Middle frontal gyrus (tissue), 1 donor: ENCODE measurements at regions not wholly inside any gene's neighbourhood (a gene's known extent, or its start where the extent isn't known, plus 50 kb on each side); places are given as distances from the start of the nearest gene placed in this dataset.

Source experiments
- DNase-seq: peaks from one replicate; pipeline ENCODE4 v3.0.0-alpha.2; 2015; ENCODE audit warnings: low spot score; ENCODE audit errors: extremely low spot score

DNA sequence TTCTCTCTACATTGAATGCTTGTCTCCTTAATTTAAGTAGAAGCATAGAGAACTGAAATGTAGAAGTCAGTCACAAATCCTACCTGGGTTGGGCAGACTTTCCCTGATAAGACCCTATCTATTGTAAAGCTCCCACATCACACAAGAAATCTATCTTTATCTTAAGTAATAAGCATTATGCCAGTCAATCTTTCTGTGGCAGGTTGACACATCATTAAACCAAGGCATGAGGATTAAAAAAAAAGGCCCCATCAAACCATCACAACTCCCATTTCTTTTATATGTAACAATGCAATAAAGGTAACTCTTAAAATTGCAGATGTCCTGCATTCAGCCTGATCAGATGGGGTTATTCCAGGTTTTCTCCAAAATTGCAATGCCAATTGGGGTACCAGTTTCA lies 311.8 kb downstream of the TOX3 start:
- DNase-seq, result no peak

DNA sequence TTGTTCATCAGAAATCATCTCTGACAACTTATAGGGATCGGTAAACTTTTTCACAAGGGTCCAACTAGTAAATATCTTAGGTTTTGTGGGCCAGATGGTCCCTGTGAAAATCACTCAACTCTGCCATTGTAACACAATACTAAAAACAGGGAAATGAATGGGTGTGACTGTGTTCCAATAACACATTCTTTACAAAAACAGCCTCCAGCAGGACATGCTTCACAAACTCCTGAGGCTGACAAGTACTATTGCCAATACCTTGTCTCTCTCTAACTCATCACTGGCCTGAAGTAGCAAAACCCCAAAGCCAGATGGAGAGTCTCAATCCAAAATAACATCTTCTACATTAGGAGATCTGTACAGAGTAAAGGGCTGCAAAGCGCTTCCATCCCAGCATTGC lies 312.3 kb downstream of the TOX3 start:
- DNase-seq, result no peak

DNA sequence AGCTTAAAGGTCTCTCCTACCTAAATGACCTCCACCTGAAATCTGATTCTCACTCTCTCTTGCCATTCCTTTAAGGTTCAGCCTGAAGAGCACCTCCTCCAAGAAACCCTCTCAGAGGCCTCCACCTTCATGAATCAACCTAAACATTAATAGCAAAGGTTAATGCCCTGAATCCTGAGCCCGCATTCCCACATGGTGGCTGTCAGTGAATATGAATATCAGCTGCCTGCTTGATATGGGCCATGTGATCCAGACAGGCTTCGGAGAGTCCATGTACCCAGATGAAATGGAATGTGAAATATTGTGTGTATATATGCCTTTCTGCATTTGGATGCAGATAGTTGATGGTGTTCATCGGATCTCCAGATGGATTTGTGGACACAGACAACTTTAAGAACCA lies 317.5 kb downstream of the TOX3 start:
- DNase-seq, result no peak

DNA sequence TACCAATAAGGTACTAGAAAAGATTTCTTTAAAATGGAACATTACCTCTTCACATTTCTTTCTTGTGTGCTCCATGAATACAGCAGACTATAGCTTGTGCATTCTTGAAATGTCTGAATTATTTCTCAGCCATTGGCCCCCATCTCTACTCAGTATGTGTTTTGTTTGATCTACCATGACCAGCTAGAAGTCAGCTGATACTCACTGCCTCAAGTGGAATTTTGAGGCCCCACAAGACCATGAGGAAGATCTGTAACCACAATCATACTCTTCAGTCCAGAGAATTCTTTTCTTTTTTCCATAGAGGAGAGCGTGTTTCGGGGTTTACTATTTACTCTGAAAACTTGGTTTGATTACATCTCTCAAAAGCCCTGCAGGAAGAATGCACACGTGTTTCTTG lies 319.1 kb downstream of the TOX3 start:
- no peak for DNase-seq

DNA sequence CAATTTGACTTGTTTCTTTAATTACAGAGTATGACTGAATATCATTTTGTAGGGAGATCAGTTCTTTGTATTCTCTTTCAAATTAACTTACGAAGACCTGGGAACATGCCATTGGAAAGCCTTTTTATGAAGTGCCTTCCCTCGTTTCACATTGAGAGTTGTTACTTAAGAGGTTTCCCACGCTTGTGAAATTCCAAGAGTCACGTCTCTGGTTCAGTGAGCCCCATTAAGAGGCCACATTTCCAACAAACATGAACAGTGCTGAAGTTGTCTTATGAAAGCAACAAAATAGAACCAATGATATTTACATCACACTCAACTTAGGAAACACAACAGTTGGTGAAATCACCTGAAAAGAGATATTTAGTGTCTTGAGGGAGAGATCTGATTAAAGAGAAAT lies 334.1 kb downstream of the TOX3 start:
- DNase-seq, result no peak

DNA sequence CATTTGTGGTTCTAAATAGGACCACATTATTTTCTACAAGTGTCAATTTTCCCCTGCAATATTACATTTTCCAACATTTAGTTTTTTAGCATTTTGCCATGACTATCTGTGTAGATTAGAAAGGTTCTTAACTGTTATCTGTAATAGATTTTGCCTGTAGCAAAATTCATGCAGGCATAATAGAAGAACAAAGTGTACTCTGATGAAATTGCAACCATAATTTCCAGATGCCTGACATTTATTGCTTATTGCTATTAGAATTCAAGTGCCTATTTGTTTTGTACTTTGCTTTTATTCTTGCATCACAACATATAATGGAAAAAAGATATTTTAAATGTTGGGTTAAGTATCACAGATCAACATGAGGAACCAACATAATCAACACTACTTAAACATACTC lies 337.7 kb downstream of the TOX3 start:
- DNase-seq, result no peak

DNA sequence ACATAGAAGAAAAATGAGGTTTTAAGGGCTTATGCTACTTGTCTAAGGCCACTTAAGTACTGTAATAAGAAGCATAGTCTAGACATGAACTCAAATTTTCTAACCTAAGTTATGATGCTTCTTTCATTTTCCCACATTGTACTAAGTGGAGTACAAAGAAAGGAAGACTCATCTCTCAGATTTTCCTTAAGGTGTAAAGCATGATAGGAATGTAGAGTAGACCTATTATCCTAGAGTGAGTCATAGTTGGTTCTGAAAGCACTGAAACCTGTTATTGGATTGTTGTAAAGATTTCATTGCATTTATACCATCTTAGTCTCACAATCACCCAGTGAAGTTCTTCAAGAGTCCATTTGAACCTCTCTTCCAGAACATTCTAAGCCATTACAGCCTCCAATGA lies 343.8 kb downstream of the TOX3 start:
- no peak for DNase-seq

DNA sequence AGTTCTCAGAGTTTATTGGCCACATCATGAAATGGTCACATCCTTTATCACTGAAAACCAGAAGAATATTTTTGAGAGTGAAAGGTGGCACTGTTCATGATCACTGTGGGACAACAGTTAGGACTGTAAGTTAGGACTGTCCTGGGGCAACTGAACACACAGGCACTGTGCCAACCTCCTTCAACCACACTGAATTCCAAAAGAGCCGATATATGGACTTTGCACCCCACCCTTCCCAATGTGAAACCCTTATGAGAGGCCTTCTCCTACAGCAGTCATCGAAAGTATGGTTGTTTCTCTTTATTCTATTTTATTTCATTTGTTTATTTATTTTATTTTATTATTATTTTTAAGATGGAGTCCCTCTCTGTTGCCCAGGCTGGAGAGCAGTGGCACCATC lies 353.5 kb downstream of the TOX3 start:
- DNase-seq, result no peak

DNA sequence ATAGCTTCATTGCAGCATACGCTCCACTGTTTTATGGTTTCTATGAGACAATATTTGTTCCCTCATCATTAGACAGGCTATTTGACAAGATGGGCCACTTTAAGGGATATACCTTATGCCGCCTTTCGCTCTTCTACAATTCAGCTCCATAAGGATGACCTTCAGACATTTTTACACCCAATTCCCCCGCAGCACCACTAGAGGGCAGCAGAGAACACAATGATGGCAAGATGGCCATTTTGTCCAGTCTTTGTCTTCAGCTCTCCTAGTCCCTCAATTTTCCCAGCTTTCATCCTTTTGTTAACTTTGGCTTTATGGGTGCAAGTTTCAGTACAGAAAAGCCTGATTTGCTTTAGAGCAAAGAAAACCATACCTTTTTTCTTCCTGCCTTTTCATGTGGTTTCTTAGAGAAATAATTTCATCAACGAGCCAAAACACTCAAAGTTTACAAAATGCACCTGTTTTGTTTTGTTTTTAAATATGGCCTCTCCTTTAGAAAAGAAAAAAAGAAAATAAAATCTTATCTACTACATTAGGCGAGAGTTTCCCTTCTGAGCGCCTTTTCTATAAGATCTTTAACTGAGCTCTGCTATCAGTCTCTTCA lies 355.3 kb downstream of the TOX3 start:
- DNase-seq, result peak; percentile 41

DNA sequence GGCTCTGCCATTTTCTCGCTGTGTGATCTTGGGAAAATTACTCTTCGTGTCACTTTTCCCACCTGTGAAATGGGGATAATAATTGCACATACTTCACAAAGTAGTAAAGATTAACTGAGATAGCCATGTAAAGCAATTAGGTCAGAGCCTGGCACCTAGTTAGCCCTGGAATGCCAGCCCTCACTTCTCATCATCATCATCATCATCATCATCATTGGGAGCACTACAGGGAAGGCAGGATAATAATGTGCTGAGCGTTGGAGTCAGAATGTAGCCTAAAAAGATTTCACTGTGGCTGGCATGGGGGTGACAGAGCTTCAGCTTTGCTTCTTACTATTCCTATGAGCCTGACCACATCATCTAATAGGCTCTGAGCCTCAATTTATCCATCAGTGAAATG lies 362.6 kb downstream of the TOX3 start:
- DNase-seq, result no peak

DNA sequence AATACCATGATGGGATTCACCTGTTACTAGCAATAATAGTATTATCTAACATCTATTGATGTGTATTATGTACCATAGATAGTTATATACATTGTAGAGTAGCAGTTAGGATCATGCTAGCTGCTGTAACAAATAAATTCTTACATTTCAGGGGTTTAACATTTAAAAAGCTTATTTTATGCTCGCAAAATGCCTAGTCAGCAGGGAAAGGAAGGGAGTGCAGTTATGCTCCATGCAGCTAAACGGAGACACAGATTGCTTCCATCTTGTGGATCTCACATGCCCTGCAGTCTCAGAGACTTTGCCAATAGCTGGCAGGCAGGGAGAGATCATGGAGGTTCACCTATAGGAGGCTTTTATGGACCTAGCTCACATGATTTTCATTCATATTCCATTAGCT lies 364.1 kb downstream of the TOX3 start:
- no peak for DNase-seq

DNA sequence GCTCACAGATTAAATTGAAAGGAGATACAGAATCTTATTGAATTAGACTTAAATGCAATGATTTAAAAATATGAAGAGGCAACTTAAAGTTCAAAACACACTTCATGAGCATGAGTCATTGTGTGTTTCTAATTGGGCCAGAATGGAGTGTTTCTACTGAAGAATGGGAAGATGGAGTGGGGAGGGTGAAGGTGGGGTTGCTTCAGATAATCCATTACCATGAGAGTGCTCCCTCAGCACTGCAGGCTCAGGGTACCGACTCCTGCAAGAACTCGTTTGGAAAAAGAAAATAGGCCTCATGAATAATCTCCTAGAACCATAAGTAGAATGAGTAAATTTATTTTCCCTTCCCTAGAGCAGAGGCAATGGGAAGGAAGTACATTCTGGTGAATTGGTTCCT lies 372.8 kb downstream of the TOX3 start:
- no peak for DNase-seq

DNA sequence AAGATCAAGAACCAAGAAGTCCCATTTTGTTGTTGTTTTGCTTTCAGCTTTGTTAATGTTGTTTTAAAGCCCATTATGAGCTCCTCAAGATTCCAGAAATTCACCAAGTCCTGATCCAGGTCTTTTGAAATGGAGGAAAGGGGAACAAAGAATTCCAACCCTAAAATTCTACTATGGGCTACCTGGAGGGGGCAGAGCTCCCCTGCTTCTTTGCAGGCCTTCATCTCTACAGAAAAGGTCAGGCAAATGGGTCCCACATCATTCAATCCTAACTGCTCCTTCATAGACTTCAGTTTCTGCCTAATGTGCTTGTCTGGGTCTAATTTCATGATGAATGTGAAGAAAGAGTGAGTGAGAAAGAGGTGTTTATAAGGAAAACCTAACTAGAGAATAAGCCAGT lies 375.5 kb downstream of the TOX3 start:
- no peak for DNase-seq

DNA sequence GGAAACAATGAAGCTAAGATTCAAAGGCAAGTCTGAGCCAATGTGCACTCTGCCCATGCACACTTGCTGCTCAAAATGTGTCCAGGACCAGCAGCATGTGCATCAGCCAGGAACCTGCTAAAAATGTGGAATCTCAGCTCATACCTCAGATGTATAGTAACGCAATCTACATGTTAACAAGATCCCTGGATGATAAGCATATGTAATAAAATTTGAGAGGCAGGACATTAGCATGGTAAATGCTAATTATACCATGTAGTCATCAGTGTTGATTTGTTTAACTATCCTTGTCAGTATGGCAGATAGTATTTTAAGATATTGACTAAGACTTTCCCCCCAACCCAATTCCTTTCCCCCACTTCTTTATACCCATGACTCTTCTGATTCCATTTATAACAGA lies 379.6 kb downstream of the TOX3 start:
- no peak for DNase-seq

DNA sequence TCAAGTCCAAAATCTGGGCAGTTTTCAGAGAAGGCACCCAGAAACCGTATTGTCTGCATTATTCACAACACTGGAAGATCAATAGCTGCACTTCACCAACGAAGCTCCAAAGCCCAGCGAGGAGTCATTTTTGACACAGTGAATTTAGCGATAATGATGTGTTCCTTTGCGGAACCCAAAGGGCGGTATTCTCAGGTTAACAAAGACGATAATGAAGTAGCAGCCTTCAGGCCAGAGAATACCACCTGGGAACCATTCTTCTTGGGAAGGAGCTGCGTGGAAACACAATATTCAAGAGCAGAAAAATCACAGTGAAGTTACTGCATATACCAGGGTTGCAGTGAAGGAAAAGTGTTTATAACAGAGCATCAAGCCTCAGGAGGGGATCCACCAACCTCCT lies 381.0 kb downstream of the TOX3 start:
- no peak for DNase-seq

DNA sequence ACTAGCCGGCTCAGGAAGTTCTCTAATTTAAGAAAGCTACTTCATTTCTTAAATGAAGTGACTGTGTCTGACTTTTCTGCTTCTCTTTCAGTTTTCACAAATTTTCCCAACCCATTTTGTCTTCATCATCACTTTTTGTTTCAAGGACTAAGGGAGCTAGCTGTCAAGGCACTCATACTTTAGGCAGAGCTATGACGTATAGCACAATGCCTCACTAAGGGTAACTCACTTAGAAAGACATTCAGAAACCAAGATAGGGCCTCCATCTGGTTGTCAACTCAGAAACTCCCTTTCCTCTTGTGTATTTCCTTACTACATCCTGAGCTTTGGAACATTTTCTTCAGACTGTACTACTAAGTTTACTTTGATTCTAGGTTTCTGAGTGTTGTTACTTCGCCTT lies 397.9 kb downstream of the TOX3 start:
- DNase-seq, result no peak

DNA sequence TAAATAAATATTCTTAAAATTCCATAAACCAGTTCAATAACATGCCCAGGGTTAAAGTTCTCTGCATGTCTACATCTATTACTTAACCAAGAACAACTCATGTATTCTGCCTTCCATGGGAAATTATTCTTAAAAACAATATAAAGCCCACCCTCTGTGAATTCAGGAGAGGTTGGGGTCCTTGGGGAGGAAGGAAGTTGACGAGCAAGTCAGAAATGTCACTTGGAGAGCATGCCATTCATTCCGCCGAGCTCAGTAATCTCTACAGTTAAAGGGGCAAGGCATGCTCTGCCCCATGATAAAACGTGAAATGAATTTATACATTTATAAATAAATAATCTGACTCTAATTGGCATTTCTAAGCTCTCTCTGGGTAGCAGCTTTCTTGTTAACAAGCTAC lies 405.1 kb downstream of the TOX3 start:
- DNase-seq, result no peak

DNA sequence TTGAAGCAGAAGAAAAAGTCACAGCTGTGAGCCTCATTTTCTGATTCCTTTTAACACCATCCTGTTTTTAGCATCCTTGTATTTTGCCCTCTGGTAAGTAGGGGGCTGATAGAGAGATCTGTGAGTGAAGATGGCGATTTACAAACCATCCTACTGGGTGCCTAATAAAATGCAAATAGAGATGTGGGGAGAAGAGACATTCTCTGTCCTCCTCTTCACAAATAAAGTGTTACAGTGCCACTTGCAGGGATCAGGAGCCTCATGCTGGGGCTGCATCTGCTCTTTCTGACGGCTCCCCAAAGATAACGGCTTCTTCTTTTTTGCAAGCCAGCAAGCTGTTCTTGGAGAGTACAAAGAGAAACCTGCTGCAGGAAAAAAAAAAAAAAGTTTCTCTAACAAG lies 418.6 kb downstream of the TOX3 start:
- no peak for DNase-seq

DNA sequence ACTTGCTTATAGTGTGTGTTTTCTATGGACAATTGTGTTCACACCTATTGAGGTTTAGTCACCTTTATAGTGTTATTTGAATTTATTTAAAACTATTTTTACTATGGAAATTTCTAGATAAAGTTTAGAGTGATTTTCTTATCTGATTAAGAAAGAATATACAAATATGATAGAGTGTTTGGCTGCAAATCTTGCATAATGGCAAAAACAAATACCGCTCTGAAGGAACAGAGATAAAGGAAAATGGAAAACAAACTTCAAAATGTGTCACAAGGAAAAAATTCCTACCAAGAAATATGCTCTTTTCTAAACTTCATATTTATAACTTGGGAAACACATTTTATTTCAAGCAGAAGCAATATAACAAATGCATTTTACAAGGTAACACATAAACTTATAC lies 423.1 kb downstream of the TOX3 start:
- no peak for DNase-seq

DNA sequence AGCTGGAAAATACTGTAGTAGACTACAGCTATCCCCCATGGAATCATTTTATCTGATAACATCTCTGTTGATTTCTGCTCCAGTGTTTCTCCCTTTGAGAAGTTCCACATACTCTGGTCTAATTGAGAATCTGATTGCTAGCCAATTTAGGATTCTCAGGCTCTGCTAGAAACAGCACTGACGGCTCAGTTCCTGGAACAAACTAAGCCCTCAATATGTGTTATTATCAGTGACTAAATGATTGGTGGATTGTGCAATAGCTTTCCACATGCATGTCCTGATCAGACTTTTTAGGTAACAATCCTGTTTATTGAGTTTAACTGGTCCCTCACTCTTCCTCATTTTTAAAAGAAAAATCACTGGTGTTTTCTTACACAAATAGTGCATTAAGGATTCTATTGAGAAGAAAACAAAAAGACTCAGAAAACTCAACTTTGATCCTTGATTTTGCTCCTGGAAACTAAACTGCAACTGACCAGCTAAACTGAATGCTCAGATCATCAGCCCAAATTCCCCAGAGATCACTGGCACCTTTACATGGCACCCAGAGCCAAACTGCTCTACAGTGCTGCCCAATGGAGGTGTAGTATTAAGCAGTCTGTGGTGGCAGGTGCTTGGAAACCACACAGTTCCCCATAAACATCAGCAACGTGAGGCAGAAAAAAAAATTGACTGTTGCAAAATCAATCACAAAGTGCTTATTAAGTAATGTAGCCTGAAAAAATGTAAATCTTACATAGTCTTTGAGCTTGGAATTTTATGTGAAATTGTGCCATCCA lies 423.7 kb downstream of the TOX3 start:
- DNase-seq, result no peak

DNA sequence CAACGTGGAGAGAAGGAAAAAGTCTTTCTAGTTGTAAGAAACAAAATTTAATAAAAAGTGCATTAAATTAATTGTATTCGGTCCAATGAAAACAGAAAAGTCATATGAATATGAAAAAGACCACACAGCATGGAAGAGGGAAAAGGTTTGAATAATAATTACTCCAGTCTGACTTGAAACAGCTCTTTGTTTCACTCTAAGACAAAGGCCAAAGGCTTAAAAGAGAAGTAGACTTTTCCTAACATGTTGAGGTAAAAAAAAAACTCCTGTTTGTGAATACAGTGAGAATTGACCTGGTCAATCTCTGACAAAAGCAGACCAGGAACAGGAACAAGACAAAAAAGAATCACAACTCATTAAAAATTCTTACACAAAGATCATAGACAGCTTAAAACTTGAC lies 429.8 kb downstream of the TOX3 start:
- no peak for DNase-seq

DNA sequence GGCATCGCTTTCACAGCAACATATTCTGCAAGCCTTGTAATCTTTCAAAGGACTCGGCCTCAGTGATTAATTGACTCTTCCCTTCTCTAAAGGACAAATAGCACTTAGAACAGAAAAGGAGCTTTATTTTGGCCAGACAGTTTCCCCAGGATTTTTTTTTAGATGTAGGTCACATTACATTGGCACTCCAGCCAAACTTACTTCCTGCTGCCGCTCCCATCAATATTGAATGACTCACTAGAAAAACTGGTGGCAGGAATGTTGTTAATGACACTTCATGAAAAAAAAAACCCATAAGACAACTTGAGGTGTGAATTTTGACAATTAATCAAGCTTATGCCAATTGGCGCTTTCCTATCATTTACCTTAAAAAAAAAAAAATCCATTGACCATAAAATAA lies 432.6 kb downstream of the TOX3 start:
- no peak for DNase-seq

DNA sequence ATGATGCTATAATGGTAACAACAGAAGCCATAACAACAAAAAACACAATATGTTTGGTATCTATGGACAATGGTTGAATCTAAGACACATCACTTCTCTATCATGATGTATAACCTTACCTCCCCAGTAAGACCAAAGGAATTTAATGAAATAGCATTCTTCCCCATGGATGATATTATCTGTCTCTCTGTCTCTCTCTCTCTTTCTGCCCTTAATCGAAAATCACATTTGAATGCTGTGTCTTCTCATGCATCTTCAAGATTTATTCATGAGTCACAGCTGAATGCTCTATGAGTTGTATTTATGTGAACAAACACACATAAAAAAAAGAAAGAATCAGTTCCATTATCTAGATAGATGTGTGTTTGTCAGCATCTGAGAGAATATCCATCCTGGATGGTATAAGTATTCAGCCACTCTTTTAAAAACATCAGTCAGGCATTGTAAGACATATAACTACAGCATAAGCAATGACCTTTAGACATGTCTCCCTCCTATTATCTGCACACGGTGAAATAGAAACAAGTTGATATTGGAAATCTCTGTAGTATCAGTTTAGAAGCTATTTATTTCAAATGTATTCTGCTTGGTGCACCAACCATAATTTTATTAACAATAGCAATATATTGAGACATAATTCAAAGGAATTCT lies 433.3 kb downstream of the TOX3 start:
- no peak for DNase-seq
